ENCODE measurements at regions not wholly inside any gene's neighbourhood (a gene's known extent, or its start where the extent isn't known, plus 50 kb on each side); places are given as distances from the start of the nearest gene placed in this dataset.

DNA sequence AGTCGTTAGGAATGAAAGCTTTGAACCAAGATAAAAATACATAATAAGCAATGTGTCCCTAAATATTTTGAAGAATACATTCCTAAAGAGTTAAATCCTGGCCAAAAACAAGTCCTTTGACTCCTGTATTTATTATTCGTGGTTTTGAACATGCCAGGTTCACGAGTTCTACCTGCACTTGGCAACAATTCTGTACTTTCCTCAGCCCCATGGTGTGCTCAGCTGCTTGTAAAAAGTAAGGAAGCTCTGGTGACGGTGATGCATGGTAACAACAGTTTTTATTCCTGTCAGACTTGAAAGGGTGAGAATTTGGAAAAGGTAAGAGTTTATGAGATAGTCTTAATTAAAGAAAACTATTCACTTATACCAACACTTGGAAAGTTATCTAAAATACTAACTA, 95.0 kb upstream of the KLF12 start:
- TF ChIP-seq ZBTB7A (IDR thresholded peaks at IDR 0.05; ENCODE audit: low read depth) (no peak), TCF12 (IDR thresholded peaks at IDR 0.05; ENCODE audit: low read depth) (no peak)

DNA sequence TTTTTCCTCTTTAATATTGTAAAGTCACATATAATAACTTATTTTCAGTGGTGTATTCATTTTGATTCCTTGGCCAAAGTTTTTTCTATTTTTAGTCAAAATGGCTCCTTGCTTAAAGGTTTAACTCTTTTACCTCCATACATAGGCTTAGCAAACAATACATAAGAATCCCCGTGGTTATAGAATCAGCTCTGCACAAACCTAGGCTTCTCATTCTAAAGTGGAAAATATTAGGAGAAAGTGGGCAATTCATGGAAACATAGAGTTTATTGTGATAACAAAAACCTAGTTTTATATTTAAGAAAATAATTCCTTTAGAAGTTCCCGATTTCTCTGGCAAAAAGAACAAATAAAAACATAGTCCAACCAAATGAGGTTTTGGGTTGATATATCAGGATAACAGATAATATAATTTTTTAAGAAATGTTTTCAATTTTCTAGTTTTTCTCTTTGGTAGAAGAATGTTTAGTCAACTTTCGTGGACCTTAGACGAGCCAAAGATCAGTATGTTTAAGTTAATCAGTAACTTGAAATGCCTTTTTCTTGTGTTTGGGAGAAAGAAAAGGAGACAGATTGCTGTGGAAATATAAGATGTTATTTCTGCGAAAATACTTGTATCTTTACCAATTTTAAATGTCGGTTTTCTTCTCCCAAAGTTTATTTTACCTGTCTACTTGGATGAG, 93.4 kb upstream of the KLF12 start:
- TF ChIP-seq YY1 (IDR thresholded peaks at IDR 0.05; ENCODE audit: low read depth): no peak
- TF ChIP-seq RAD21 (IDR thresholded peaks at IDR 0.05; ENCODE audit: low read depth): no peak
- no peak for TF ChIP-seq CREB1 (IDR thresholded peaks at IDR 0.05; ENCODE audit: low read depth)
- TF ChIP-seq, protein P1, sequence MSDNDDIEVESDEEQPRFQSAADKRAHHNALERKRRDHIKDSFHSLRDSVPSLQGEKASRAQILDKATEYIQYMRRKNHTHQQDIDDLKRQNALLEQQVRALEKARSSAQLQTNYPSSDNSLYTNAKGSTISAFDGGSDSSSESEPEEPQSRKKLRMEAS (IDR thresholded peaks at IDR 0.05): no peak
- TF ChIP-seq TEAD4 (IDR thresholded peaks at IDR 0.05): no peak
- TF ChIP-seq NFIC (IDR thresholded peaks at IDR 0.05): no peak
- no peak for TF ChIP-seq TCF12 (IDR thresholded peaks at IDR 0.05; ENCODE audit: low read depth)
- TF ChIP-seq, protein P2, sequence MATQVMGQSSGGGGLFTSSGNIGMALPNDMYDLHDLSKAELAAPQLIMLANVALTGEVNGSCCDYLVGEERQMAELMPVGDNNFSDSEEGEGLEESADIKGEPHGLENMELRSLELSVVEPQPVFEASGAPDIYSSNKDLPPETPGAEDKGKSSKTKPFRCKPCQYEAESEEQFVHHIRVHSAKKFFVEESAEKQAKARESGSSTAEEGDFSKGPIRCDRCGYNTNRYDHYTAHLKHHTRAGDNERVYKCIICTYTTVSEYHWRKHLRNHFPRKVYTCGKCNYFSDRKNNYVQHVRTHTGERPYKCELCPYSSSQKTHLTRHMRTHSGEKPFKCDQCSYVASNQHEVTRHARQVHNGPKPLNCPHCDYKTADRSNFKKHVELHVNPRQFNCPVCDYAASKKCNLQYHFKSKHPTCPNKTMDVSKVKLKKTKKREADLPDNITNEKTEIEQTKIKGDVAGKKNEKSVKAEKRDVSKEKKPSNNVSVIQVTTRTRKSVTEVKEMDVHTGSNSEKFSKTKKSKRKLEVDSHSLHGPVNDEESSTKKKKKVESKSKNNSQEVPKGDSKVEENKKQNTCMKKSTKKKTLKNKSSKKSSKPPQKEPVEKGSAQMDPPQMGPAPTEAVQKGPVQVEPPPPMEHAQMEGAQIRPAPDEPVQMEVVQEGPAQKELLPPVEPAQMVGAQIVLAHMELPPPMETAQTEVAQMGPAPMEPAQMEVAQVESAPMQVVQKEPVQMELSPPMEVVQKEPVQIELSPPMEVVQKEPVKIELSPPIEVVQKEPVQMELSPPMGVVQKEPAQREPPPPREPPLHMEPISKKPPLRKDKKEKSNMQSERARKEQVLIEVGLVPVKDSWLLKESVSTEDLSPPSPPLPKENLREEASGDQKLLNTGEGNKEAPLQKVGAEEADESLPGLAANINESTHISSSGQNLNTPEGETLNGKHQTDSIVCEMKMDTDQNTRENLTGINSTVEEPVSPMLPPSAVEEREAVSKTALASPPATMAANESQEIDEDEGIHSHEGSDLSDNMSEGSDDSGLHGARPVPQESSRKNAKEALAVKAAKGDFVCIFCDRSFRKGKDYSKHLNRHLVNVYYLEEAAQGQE (IDR thresholded peaks at IDR 0.05; ENCODE audit: low read depth): no peak
- TF ChIP-seq ZBTB7A (IDR thresholded peaks at IDR 0.05; ENCODE audit: low read depth): no peak
- TF ChIP-seq, protein P3, sequence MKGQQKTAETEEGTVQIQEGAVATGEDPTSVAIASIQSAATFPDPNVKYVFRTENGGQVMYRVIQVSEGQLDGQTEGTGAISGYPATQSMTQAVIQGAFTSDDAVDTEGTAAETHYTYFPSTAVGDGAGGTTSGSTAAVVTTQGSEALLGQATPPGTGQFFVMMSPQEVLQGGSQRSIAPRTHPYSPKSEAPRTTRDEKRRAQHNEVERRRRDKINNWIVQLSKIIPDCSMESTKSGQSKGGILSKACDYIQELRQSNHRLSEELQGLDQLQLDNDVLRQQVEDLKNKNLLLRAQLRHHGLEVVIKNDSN (IDR thresholded peaks at IDR 0.05): no peak
- no peak for TF ChIP-seq EP300 (IDR thresholded peaks at IDR 0.05; ENCODE audit: borderline replicate concordance)
- TF ChIP-seq FOXM1 (IDR thresholded peaks at IDR 0.05; ENCODE audit: borderline replicate concordance, low read depth): no peak
- TF ChIP-seq TAF1 (IDR thresholded peaks at IDR 0.05; ENCODE audit: low read depth): no peak
- TF ChIP-seq EGR1 (IDR thresholded peaks at IDR 0.05): no peak
- TF ChIP-seq CEBPB (IDR thresholded peaks at IDR 0.05): no peak

DNA sequence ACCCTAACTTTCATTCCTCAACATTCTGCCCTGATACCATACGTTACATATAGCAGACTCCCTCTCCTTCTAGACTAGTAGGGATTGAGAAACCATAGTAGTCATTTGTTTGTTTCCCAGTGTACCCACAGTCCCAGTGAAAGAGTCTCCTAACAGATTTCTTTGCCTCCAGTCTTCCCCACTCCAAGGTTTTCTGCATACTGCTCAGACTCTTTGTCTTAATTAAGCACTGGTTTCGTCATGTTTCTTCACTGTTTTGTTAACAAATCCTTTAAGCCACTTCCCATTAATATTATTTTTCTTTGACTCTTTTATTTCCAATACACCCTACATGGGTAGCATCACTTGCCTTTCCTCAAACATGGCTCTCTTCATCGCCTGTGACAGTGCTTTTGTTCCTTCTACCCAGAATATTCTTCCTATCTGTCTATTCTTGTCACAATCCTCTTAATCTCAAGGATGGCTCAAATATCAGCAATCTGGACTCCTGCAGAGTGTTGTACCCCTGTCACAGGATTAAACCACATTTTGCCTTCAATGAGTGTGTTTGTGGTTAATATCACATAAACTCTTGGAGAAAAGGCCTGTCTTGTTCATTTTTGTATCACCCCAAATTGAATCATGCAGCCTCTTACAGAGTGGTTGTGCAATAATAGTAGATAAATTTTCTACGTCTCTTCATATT, 92.7 kb upstream of the KLF12 start:
- TF ChIP-seq, protein P1 (IDR thresholded peaks at IDR 0.05): no peak
- TF ChIP-seq, protein P2 (IDR thresholded peaks at IDR 0.05; ENCODE audit: low read depth): no peak
- TF ChIP-seq TEAD4 (IDR thresholded peaks at IDR 0.05) (no peak), TCF12 (IDR thresholded peaks at IDR 0.05; ENCODE audit: low read depth) (no peak), CEBPB (IDR thresholded peaks at IDR 0.05) (no peak), TAF1 (IDR thresholded peaks at IDR 0.05; ENCODE audit: low read depth) (no peak), NFIC (IDR thresholded peaks at IDR 0.05) (no peak), RAD21 (IDR thresholded peaks at IDR 0.05; ENCODE audit: low read depth) (no peak), EP300 (IDR thresholded peaks at IDR 0.05; ENCODE audit: borderline replicate concordance) (no peak), ZBTB7A (IDR thresholded peaks at IDR 0.05; ENCODE audit: low read depth) (no peak)
- TF ChIP-seq, protein P3 (IDR thresholded peaks at IDR 0.05): no peak

DNA sequence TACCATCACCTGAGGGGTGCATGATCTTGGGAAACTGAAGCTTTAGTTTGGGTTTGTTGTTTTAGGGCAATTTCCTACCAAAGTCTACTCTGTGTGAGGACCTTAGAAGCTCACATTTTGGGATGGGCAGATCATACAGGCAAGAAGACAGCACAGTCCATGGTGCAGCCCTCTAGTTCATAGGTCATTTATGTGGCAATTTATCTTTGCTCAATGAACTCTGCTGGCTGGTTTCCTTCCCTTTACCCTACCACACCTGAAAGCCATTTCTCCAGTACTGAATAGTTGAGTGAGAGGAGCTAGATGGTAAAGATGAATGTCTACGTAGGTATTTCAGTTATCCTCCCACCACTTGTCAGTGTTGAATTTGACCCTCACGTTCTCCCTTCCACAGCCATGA, 87.5 kb upstream of the KLF12 start:
- TF ChIP-seq CEBPB (IDR thresholded peaks at IDR 0.05) (no peak), TAF1 (IDR thresholded peaks at IDR 0.05; ENCODE audit: low read depth) (no peak), TEAD4 (IDR thresholded peaks at IDR 0.05) (no peak), YY1 (IDR thresholded peaks at IDR 0.05; ENCODE audit: low read depth) (no peak), EP300 (IDR thresholded peaks at IDR 0.05; ENCODE audit: borderline replicate concordance) (no peak), CREB1 (IDR thresholded peaks at IDR 0.05; ENCODE audit: low read depth) (no peak), EGR1 (IDR thresholded peaks at IDR 0.05) (no peak), NFIC (IDR thresholded peaks at IDR 0.05) (no peak), ZBTB7A (IDR thresholded peaks at IDR 0.05; ENCODE audit: low read depth) (no peak), FOXM1 (IDR thresholded peaks at IDR 0.05; ENCODE audit: borderline replicate concordance, low read depth) (no peak)
- TF ChIP-seq, protein P2 (IDR thresholded peaks at IDR 0.05; ENCODE audit: low read depth): no peak
- TF ChIP-seq, protein P1 (IDR thresholded peaks at IDR 0.05): no peak

Data from Ishikawa (cell line).